ENCODE measurements at regions not wholly inside any gene's neighbourhood (a gene's known extent, or its start where the extent isn't known, plus 50 kb on each side); places are given as distances from the start of the nearest gene placed in this dataset.

DNA sequence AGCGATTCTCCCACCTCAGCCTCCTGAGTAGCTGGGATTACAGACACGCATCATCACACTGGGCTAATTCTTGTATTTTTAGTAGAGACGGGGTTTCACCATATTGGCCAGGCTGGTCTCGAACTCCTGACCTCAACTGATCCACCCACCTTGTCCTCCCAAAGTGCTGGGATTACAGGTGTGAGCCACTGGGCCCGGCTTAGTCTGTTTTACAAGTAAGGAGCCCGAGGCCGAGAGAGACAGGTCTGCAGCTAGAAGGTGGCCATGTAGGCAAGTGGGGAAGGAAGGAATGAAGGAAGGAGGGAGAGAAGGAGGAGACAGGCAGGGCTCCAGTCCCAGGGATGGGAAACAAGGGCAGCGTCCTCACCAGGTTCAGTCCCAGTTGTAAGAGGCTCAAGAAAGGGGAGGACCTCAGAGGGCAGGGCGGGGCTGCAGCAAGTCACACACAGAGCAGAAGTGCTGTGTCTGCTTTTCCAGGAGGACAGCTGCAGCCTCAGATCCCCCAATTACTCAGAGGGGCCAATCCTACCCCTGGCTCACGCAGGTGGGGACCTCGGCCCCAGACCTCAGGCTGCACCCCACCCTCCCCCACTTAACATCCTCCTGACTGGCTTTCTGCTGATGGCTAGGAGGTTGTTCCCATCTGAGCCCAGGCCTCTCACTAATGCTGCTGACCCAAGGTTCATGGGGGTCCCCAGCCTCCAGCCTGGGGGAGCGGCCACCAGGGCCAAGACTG, 53.8 kb upstream of the PRR5 start:
- Histone ChIP-seq H3K4me3 (ENCODE audit: low read depth in 2 of 2, low read length in 2 of 2) (no peak overlapping the region), H3K27me3 (ENCODE audit: control insufficient read depth, insufficient read depth, low read length) (no peaks in the 10 kb centered on the region), H3K9me3 (ENCODE audit: control insufficient read depth, insufficient read depth, low read depth, low read length) (no peaks in the 10 kb centered on the region), H3K36me3 (ENCODE audit: control insufficient read depth, insufficient read depth, low read length) (no peaks in the 10 kb centered on the region), H3K4me1 (ENCODE audit: control insufficient read depth, insufficient read depth, low read length) (peaks cover 5% of the 10 kb centered on the region; the same call in 1 of the 2 replicates), H3K27ac (ENCODE audit: low read length) (no peak overlapping the region)
- intact Hi-C loops (cut with micrococcal nuclease; ENCODE audit: unreplicated experiment) = no loop called here
- no TSS peak for BruUV-seq (replicated peaks)
- POLR2A ChIA-PET = no interaction called here
- in situ Hi-C loops (cut with HindIII; ENCODE audit: low pct_unique_long_range_greater_than_20kb, low sequenced_read_pairs) = no loop called here
- no peak for ATAC-seq
- CTCF ChIA-PET = no interaction called here
- no peak for DNase-seq (ENCODE audit: low read depth, low spot score)
- TF ChIP-seq TCF7L2 (IDR thresholded peaks at IDR 0.05; ENCODE audit: low read depth, low read length) (no peak), POLR2AphosphoS5 (IDR thresholded peaks at IDR 0.05; ENCODE audit: low read depth, low read length) (no peak), SIN3A (IDR thresholded peaks at IDR 0.05; ENCODE audit: borderline replicate concordance, insufficient read depth, low read depth, low read length) (no peak)
- TF ChIP-seq, protein P1, sequence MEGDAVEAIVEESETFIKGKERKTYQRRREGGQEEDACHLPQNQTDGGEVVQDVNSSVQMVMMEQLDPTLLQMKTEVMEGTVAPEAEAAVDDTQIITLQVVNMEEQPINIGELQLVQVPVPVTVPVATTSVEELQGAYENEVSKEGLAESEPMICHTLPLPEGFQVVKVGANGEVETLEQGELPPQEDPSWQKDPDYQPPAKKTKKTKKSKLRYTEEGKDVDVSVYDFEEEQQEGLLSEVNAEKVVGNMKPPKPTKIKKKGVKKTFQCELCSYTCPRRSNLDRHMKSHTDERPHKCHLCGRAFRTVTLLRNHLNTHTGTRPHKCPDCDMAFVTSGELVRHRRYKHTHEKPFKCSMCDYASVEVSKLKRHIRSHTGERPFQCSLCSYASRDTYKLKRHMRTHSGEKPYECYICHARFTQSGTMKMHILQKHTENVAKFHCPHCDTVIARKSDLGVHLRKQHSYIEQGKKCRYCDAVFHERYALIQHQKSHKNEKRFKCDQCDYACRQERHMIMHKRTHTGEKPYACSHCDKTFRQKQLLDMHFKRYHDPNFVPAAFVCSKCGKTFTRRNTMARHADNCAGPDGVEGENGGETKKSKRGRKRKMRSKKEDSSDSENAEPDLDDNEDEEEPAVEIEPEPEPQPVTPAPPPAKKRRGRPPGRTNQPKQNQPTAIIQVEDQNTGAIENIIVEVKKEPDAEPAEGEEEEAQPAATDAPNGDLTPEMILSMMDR (IDR thresholded peaks at IDR 0.05) = no peak
- TF ChIP-seq, protein P2, sequence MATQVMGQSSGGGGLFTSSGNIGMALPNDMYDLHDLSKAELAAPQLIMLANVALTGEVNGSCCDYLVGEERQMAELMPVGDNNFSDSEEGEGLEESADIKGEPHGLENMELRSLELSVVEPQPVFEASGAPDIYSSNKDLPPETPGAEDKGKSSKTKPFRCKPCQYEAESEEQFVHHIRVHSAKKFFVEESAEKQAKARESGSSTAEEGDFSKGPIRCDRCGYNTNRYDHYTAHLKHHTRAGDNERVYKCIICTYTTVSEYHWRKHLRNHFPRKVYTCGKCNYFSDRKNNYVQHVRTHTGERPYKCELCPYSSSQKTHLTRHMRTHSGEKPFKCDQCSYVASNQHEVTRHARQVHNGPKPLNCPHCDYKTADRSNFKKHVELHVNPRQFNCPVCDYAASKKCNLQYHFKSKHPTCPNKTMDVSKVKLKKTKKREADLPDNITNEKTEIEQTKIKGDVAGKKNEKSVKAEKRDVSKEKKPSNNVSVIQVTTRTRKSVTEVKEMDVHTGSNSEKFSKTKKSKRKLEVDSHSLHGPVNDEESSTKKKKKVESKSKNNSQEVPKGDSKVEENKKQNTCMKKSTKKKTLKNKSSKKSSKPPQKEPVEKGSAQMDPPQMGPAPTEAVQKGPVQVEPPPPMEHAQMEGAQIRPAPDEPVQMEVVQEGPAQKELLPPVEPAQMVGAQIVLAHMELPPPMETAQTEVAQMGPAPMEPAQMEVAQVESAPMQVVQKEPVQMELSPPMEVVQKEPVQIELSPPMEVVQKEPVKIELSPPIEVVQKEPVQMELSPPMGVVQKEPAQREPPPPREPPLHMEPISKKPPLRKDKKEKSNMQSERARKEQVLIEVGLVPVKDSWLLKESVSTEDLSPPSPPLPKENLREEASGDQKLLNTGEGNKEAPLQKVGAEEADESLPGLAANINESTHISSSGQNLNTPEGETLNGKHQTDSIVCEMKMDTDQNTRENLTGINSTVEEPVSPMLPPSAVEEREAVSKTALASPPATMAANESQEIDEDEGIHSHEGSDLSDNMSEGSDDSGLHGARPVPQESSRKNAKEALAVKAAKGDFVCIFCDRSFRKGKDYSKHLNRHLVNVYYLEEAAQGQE (IDR thresholded peaks at IDR 0.05; ENCODE audit: insufficient read depth in 1 of 2, low read depth in 2 of 2, low read length in 1 of 2) = no peak

DNA sequence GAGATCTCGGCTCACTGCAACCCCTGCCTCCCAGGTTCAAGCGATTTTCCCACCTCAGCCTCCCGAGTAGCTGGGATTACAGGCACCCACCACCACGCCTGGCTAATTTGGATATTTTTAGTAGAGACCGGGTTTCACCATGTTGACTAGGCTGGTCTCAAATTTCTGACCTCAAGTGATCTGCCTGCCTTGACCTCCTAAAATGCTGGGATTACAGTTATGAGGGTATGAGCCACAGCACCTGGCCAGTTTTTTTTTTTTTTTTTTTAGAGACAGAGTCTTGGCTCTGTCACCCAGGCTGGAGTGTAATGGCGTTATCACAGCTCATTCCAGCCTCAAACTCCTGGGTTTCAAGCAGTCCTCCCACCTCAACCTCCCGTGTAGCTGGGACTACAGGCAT, 54.9 kb upstream of the PRR5 start:
- H3K36me3 ChIP-seq (ENCODE audit: control insufficient read depth, insufficient read depth, low read length) = no peaks in the 10 kb centered on the region
- CTCF ChIA-PET = interaction anchor here (0.6 kb wide), 1 partner anchor 20 kb away, joined by 4 read pairs; no protein-coding TSS in a partner anchor
- POLR2A ChIA-PET = interaction anchor here (0.6 to 0.7 kb wide), 2 partner anchors 14 to 104 kb away, joined by 6 to 12 read pairs; no protein-coding TSS in a partner anchor

More for the DNA sequence above, 54.9 kb upstream of the PRR5 start:
- no peak for DNase-seq (ENCODE audit: low read depth, low spot score)
- Histone ChIP-seq H3K27me3 (ENCODE audit: control insufficient read depth, insufficient read depth, low read length) (no peaks in the 10 kb centered on the region), H3K27ac (ENCODE audit: low read length) (no peak overlapping the region), H3K4me1 (ENCODE audit: control insufficient read depth, insufficient read depth, low read length) (peaks cover 5% of the 10 kb centered on the region; the same call in 1 of the 2 replicates), H3K9me3 (ENCODE audit: control insufficient read depth, insufficient read depth, low read depth, low read length) (no peaks in the 10 kb centered on the region), H3K4me3 (ENCODE audit: low read depth in 2 of 2, low read length in 2 of 2) (no peak overlapping the region)
- TF ChIP-seq SIN3A (IDR thresholded peaks at IDR 0.05; ENCODE audit: borderline replicate concordance, insufficient read depth, low read depth, low read length) = no peak
- TF ChIP-seq, protein P2 (IDR thresholded peaks at IDR 0.05; ENCODE audit: insufficient read depth in 1 of 2, low read depth in 2 of 2, low read length in 1 of 2) = no peak
- TF ChIP-seq, protein P1 (IDR thresholded peaks at IDR 0.05) = no peak
- no peak for TF ChIP-seq POLR2AphosphoS5 (IDR thresholded peaks at IDR 0.05; ENCODE audit: low read depth, low read length)
- no peak for TF ChIP-seq TCF7L2 (IDR thresholded peaks at IDR 0.05; ENCODE audit: low read depth, low read length)
- in situ Hi-C loops (cut with HindIII; ENCODE audit: low pct_unique_long_range_greater_than_20kb, low sequenced_read_pairs) (no loop called here), intact Hi-C loops (cut with micrococcal nuclease; ENCODE audit: unreplicated experiment) (no loop called here)
- BruUV-seq (replicated peaks) = no TSS peak
- ATAC-seq = no peak
